ENCODE measurements at regions not wholly inside any gene's neighbourhood (a gene's known extent, or its start where the extent isn't known, plus 50 kb on each side); places are given as distances from the start of the nearest gene placed in this dataset.

DNA sequence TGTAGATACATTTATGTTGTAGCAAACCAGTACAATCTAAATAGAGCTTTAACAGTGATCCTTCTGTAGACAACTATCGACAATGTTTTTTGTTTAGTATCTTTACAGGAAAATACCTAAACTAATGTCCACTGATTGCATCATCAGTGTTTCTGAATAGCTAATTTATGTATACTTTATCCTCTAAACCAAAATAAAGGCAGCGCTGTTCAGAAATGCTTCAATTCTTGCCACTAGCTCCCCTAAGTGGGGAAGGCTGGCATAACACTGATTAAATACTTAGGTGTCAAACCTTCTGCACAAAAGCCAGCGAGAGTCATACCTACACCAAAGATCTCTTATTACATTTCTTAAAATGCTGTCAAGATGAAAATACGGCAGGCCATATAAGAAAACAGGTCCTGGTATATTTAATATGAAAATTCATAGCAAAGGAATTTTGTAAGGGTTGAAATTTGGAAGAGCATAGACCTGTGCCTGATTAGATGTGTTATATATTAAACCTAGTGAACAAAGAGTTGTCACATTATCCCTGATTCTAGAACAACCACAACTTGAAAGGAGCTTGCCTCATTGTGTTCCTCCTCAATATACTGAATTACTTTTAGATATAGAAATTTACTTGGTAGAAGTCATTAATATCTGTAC, 1693.4 kb upstream of the SLC39A10 start:
- TF ChIP-seq, protein P1, sequence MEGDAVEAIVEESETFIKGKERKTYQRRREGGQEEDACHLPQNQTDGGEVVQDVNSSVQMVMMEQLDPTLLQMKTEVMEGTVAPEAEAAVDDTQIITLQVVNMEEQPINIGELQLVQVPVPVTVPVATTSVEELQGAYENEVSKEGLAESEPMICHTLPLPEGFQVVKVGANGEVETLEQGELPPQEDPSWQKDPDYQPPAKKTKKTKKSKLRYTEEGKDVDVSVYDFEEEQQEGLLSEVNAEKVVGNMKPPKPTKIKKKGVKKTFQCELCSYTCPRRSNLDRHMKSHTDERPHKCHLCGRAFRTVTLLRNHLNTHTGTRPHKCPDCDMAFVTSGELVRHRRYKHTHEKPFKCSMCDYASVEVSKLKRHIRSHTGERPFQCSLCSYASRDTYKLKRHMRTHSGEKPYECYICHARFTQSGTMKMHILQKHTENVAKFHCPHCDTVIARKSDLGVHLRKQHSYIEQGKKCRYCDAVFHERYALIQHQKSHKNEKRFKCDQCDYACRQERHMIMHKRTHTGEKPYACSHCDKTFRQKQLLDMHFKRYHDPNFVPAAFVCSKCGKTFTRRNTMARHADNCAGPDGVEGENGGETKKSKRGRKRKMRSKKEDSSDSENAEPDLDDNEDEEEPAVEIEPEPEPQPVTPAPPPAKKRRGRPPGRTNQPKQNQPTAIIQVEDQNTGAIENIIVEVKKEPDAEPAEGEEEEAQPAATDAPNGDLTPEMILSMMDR (IDR thresholded peaks at IDR 0.05 in 2 of 3, conservative IDR thresholded peaks at IDR 0.05 in 1 of 3; ENCODE audit: control insufficient read depth in 2 of 3, extremely low read depth in 1 of 3, insufficient read depth in 1 of 3, low read depth in 3 of 3, low read length in 3 of 3): peak; percentile 26 to 54 (median 50); a peak in 5 of 6 replicates
- TF ChIP-seq, protein P2, sequence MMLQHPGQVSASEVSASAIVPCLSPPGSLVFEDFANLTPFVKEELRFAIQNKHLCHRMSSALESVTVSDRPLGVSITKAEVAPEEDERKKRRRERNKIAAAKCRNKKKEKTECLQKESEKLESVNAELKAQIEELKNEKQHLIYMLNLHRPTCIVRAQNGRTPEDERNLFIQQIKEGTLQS (IDR thresholded peaks at IDR 0.05; ENCODE audit: borderline replicate concordance, extremely low read depth, low read depth, low read length): no peak
- TF ChIP-seq YY1 (IDR thresholded peaks at IDR 0.05; ENCODE audit: low read depth, low read length): no peak
- no peak for TF ChIP-seq CHD2 (IDR thresholded peaks at IDR 0.05; ENCODE audit: borderline replicate concordance, low read depth, low read length)
- no peak for TF ChIP-seq EP300 (IDR thresholded peaks at IDR 0.05; ENCODE audit: borderline replicate concordance in 1 of 2, control insufficient read depth in 1 of 2, low read depth in 2 of 2, low read length in 2 of 2)
- TF ChIP-seq MEF2B (IDR thresholded peaks at IDR 0.05; ENCODE audit: partially characterized antibody, poor library complexity, severe bottlenecking): no peak
- TF ChIP-seq, protein P3, sequence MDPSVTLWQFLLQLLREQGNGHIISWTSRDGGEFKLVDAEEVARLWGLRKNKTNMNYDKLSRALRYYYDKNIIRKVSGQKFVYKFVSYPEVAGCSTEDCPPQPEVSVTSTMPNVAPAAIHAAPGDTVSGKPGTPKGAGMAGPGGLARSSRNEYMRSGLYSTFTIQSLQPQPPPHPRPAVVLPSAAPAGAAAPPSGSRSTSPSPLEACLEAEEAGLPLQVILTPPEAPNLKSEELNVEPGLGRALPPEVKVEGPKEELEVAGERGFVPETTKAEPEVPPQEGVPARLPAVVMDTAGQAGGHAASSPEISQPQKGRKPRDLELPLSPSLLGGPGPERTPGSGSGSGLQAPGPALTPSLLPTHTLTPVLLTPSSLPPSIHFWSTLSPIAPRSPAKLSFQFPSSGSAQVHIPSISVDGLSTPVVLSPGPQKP (IDR thresholded peaks at IDR 0.05; ENCODE audit: low read depth, low read length): no peak
- TF ChIP-seq SMC3 (IDR thresholded peaks at IDR 0.05; ENCODE audit: borderline replicate concordance, low read length): peak; percentile 30; the same call in 1 of the 2 replicates
- no peak for TF ChIP-seq STAT1 (conservative IDR thresholded peaks at IDR 0.05)
- no peak for TF ChIP-seq CBFB (IDR thresholded peaks at IDR 0.05; ENCODE audit: low read depth)
- no peak for TF ChIP-seq POLR2A (IDR thresholded peaks at IDR 0.05; ENCODE audit: low read depth, low read length)

Measured in GM12878 (cell line).